Tibial nerve (tissue), 4 donors: ENCODE measurements at regions not wholly inside any gene's neighbourhood (a gene's known extent, or its start where the extent isn't known, plus 50 kb on each side); places are given as distances from the start of the nearest gene placed in this dataset.
"Not testable (repeated sequence)": the region's sequence is repeated elsewhere in the genome, so short reads cannot be mapped to it uniquely, and the experiment has no call there.

Experiments
- DNase-seq, 2 donors: peaks; one replicate each; pipeline ENCODE4 v3.0.0-alpha.2; 2019; ENCODE audit warnings: low spot score in 2 of 2
- H3K27ac ChIP-seq, 4 donors: fragments of 200-600 bp; sonication (generic) in 3 of 4; one replicate each; pipeline ENCODE4 v1.5.1; 2017 to 2019; ENCODE audit warnings: mild to moderate bottlenecking in 1 of 4
- H3K27me3 ChIP-seq, 2 donors: fragments of 200-600 bp; sonication (generic) in 1 of 2; one replicate each; pipeline versions ENCODE4 v1.5.1 to v1.6.0; 2017 to 2019
- H3K36me3 ChIP-seq, 3 donors: fragments of 200-600 bp; sonication (generic); one replicate each; pipeline ENCODE4 v1.5.1; 2018 to 2019
- H3K4me1 ChIP-seq, 4 donors: fragments of 200-600 bp; sonication (generic) in 3 of 4; one replicate each; pipeline ENCODE4 v1.5.1; 2017 to 2019
- H3K4me3 ChIP-seq, 4 donors: fragments of 200-600 bp; sonication (generic) in 3 of 4; one replicate each; pipeline ENCODE4 v1.5.1; 2017 to 2019; ENCODE audit warnings: mild to moderate bottlenecking in 1 of 4, moderate library complexity in 1 of 4
- H3K9me3 ChIP-seq, 4 donors: fragments of 200-600 bp; sonication (generic) in 3 of 4; one replicate each; pipeline ENCODE4 v1.5.1; 2017 to 2019
- WGBS, 2 donors: methylation state at CpG; one replicate each; pipeline ENCODE4 v1.1.5; 2018; 5-methylcytosine and 5-hydroxymethylcytosine counted together

DNA sequence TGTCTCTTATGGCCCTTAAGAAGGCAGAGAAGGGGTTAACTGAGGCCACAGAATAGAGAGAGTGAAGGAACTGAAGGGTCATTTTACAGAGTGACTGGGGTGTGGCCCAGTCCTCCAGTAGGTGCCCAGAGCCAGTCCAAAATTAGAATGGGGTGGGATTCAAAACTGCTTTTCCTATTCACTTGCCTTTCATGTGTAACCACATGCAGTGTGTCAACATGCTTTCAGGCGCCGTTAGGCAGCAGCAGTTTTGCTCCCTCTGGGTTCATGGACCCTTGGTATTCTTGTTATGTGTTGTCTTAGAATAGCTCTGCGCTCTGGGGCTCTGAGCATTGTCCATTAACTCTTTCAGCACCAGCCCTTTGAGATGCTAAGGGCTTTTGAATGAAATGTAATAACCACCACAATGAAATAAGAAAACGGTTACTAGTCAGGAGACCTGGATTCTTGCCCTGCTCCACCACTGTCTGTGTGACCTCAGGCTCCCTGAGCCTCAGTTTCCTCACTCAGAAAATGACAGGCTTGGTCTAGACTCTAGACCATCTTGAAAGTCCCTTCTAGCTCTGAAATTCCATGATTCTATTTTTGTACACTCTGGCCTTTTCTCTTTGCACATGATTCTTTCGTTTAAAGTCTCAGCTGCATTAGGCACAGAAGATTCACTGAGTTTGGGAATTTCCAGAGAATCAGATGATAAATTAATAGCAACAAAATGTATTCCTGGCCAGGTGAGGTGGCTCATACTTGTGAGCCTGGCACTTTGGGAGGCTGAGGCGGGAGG lies 123.0 kb downstream of the SRGAP2 start:
- not testable (repeated sequence) for H3K27ac ChIP-seq, H3K4me1 ChIP-seq, H3K36me3 ChIP-seq, H3K4me3 ChIP-seq, H3K27me3 ChIP-seq, H3K9me3 ChIP-seq, DNase-seq
- 50 to 58% methylated on average over 2 of the region's 6 CpGs for WGBS, 2 donors

DNA sequence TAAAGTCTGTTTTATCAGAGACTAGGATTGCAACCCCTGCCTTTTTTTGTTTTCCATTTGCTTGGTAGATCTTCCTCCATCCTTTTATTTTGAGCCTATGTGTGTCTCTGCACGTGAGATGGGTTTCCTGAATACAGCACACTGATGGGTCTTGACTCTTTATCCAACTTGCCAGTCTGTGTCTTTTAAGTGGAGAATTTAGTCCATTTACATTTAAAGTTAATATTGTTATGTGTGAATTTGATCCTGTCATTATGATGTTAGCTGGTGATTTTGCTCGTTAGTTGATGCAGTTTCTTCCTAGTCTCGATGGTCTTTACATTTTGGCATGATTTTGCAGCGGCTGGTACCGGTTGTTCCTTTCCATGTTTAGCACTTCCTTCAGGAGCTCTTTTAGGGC lies 128.3 kb downstream of the SRGAP2 start:
- not testable (repeated sequence) for H3K36me3 ChIP-seq, H3K4me3 ChIP-seq, DNase-seq, H3K4me1 ChIP-seq, H3K27me3 ChIP-seq, H3K9me3 ChIP-seq, H3K27ac ChIP-seq
- 100% methylated on average over 1 of the region's 5 CpGs for WGBS, 2 donors

DNA sequence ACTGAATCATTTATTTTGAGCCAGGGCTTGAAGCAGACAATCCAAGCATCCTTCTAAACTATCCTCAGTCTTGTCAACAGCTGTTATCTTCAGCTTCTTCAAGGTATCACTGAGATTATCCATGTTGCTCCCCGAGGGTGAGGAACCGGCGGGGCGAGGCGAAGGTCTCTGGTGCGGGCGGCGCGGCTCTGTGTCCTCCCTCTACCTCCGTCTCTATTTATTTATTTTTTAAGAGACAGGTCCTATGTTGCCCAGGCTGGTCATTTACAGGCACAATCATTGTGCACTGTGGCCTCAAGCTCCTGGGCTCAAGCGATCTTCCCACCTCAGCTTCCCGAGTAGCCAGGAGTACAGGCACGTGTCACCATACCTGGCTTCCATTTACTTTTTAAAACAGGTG lies 130.0 kb downstream of the SRGAP2 start:
- not testable (repeated sequence) for DNase-seq, H3K27me3 ChIP-seq, H3K36me3 ChIP-seq, H3K9me3 ChIP-seq, H3K4me1 ChIP-seq, H3K4me3 ChIP-seq, H3K27ac ChIP-seq
- WGBS, 2 donors, result 98% methylated on average over 10 of the region's 13 CpGs; no CpG with 5 or more reads in 1 of the 2 donors

DNA sequence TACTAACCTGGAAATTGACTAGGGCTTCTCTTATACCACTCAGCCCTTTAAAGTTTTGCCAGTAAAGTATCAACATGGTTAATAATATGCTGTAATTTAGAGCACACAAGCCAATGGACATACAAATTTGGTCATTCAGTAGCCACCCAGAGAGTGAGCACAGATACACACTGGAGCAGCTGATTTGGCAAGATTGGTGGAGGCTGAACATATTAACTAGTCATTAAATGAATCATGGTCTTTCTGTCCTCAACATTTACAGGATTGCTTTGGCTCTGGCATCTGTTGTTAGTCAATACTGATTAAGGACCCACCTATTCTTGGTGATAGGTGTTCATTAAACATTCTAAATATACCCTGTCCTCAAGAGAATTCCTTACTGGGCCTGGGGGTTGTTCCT lies 130.6 kb downstream of the SRGAP2 start:
- H3K27me3 ChIP-seq, H3K27ac ChIP-seq, H3K9me3 ChIP-seq, H3K36me3 ChIP-seq, H3K4me3 ChIP-seq, DNase-seq, H3K4me1 ChIP-seq: not testable (repeated sequence)

DNA sequence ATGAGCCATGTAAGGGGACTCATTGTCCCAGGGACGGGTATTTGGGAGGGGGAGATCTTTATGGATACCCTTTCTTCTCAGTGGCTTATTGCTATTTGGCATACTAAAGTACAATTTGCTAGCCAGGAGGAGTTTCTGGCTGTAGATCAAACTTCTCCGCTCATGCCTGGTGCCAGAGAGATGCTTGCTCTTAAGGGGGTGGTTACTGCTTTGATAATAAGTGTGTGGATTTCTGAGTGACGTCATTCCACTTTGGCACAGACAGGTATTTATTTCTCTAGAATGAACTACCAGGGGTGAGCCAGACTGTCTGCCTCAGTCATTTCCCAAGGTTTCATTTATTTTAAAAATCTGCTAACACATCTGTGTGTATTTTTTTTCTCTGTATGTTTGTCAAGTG lies 131.1 kb downstream of the SRGAP2 start:
- H3K27me3 ChIP-seq, H3K36me3 ChIP-seq, DNase-seq, H3K9me3 ChIP-seq, H3K4me1 ChIP-seq, H3K27ac ChIP-seq, H3K4me3 ChIP-seq: not testable (repeated sequence)
- WGBS, 2 donors, result 45 to 52% methylated on average over 3 of the region's 3 CpGs

DNA sequence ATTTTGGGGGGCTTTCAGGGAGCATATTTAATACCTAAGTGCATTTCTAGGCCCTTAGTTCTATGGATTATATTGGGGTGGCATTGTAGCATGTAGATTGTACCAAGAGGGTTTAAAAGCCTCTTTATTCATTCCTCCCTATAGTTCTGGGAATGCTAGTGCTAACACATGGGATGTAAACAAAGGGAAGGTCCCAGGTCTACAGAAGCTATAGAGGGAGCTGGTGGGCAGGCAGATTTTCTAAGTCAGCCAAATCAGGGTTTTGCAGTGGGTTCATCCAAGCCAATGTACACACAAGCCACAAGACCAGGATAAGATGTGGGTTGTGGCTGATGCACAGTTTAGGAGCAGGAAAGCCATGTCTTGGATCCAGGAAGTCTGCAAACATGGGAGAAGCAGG lies 131.8 kb downstream of the SRGAP2 start:
- not testable (repeated sequence) for H3K9me3 ChIP-seq, H3K4me1 ChIP-seq, H3K36me3 ChIP-seq, H3K4me3 ChIP-seq, DNase-seq, H3K27me3 ChIP-seq, H3K27ac ChIP-seq

DNA sequence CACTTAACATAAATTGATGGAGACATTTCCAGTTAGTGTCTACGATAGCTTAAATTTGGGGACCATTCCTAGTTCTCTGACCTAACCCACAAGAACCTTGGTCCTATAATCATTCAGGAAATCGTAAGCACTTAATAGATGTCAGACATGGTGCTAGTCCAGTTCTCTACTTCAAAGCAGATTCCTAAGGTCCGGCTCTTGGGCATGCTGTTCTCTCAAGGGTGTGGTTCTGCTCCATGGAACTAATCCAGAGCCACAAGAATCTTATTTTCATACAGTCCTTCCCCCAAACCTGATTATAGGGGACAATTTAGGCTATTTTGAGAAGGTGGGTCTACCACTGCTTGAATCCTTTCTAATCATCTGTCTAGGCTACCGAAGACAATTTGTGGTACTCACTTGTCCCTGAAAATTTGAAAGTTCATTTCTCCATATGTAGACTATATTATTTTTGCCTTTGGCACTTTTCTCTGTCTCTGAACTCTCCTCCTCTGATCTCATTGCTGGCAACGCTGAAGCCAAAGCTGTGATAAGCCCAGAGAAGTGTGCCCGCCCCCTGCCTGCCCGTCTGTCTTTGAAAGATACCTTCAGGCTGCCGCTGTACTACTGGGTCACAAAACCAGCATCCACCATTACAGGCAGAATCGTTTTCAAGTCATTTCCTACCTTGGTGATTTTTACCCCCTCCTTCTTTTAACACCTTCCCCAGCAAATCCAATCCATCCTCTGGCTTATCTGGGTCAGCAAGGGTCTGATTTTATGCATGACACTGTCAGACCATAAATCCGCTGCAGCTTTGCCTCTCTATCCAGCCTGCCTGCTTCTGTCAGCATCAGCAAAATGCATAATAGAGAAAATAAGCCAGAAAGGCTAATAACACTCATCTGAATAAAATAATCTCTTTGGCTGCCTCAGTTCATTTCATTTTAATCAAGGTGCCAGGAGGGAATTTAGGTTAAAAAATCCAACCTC lies 132.8 kb downstream of the SRGAP2 start:
- H3K9me3 ChIP-seq, DNase-seq, H3K27ac ChIP-seq, H3K4me3 ChIP-seq, H3K36me3 ChIP-seq, H3K27me3 ChIP-seq, H3K4me1 ChIP-seq: not testable (repeated sequence)
- 75 to 78% methylated on average over 2 to 3 of the region's 10 CpGs for WGBS, 2 donors

DNA sequence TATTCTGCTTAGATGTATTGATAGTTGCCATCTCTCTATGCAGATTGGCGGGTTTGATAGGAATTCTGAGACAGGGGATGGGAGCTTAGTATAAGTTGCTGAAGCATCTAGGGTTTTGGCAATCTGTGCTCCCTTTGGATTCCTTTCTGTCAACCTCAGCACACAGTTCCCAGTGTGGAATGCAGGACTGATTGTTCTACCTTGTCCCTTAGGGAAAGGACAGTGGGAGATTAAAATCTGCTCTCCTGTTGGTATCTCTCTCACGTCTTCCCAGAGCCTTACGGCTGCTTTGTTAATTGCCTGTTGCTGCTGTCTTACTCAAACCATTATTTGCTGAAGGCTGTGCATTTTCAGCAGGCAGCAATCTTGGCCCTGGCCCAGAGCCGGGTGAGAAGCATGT lies 133.3 kb upstream of the IKBKE start:
- not testable (repeated sequence) for H3K27me3 ChIP-seq, H3K9me3 ChIP-seq, H3K4me1 ChIP-seq, DNase-seq, H3K27ac ChIP-seq, H3K4me3 ChIP-seq, H3K36me3 ChIP-seq
- 90% methylated on average over 1 of the region's 4 CpGs for WGBS, 2 donors

DNA sequence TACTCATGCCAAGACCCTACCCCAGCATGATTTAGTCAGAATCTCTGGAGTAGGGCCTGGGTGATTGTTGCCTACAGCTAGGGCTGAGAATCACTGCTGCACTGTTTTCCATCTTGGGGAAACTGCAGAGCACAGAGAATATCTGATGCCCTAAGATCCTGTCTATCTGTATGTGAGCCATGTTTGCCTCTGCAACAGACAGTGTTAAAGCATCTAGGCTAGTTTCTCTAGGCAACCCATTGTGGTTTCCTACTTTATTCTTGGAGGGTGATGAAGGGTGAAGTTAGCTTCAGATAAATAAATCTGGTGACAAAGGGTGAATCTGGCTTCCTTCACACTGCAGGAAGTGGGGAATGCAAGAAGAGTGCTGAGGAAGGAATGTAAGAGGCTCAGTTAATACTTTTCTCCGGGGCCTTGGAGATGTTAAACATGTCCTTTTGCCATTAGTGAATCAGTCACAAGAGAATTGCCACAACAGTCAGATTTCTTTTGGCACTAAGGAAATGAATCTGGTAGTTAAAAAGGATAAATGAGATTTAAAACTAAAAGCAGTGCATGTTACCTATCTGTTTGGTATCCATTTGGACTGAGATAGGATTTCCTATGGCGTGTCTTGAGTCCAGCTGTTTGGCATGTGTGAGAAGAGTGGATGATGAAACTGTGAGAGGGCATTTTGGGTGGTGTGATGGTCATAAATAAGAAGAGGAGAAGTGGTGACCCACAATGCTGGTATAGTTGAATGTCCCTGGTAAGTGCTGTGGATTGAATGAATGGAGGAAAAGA lies 119.6 kb upstream of the IKBKE start:
- H3K4me3 ChIP-seq, H3K36me3 ChIP-seq, DNase-seq, H3K27me3 ChIP-seq, H3K4me1 ChIP-seq, H3K9me3 ChIP-seq, H3K27ac ChIP-seq: not testable (repeated sequence)
- WGBS, 2 donors, result 55 to 61% methylated on average over 2 of the region's 2 CpGs

DNA sequence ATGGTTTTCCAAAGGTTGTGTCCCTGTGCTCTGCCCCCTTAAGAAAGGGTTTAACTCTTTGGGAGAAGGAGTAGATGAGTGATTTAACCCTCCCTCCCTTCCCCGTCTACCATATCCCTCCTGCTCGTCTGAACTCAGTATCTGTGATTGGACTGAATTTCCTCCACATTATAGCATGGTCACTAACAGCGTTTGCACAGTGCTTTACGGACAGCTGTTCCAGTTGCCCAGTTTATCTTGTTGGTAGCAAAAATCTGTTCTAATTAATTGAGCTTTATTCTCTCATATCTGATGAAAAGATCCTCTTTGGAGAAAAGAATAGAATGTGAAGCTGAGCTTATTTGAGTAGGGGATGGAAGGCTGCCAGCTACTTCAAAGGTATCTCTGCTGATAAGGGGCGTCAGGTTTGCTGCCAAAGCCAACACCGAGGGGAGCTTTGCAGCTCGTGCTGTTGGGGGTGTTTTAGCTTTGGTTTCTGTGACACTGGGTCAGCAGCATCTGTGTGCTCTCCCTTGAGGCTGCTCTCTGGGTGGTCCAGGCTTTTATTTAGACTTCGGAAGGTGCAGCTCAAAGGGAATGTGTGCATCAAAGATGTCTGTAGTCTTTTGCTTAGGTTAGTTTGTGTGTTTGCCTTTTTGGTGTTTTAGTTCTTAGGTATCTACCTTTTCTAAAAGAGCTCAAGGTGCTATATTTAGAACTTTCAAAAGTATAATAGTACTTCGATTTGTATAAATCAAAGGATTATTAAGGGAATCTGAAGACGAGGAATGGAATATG lies 118.8 kb upstream of the IKBKE start:
- not testable (repeated sequence) for H3K9me3 ChIP-seq, H3K27ac ChIP-seq, DNase-seq, H3K4me3 ChIP-seq, H3K36me3 ChIP-seq, H3K4me1 ChIP-seq, H3K27me3 ChIP-seq
- WGBS, 2 donors, result 69 to 90% methylated on average over 3 of the region's 10 CpGs

DNA sequence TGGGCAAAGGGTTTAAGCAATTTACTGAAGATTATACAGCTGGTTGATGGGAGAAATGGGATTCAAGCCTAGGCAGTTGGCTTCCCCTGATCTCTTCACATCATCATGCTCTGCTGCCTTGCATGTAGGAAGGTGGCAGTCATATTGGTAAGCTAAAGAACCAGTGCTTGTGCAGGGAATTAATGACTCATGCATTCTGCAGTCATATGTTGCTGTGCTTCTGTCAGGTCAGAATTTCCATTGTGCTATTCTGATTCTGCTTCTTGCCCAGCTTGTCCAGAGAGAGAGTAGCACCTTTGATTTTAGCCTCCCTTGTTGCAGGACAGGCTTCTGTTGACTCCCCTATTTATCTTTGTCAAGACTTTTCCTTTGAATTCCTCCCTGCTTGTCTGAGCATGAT lies 114.0 kb upstream of the IKBKE start:
- H3K4me1 ChIP-seq, DNase-seq, H3K27ac ChIP-seq, H3K27me3 ChIP-seq, H3K9me3 ChIP-seq, H3K36me3 ChIP-seq, H3K4me3 ChIP-seq: not testable (repeated sequence)

DNA sequence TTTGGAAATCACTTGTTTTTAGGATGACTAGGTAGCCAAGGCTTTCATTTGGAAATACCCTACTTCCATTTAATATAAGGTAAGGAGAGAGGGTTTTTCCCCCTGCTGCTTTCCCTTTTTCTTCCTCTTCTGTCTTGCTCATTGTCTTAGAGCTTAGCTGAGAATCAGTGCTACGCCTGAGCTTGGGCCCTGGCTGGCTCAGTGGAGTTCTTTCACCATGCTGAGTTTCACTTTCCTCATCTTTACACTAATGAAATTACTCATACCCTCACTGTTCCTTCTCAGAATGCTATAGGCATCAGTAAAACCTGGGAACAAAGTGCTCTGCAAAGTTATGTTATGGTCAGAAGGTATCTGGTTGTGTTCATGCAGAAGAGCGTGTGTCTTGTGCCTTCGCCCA lies 112.3 kb upstream of the IKBKE start:
- H3K4me3 ChIP-seq, H3K36me3 ChIP-seq, H3K9me3 ChIP-seq, DNase-seq, H3K27ac ChIP-seq, H3K4me1 ChIP-seq, H3K27me3 ChIP-seq: not testable (repeated sequence)
- WGBS, 2 donors, result 86 to 91% methylated on average over 1 to 3 of the region's 3 CpGs

DNA sequence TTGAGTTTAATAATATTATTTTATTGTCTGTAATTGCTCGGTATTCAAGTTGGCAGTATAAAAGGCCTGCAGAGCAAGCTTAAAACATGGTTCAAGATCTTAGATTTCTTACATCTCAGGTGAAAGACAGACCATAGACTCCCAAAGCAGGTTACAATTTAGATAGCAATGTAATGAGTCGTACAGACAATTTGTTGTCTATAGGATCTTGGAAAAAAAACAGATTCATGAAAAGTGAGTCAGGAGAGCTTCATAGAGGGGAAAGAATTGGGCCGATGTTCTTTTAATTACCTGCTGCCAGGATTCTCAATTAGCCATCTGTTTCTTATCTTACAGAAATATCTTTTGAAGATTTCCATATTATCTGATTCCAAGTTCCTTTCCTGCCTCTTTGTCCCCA lies 111.5 kb upstream of the IKBKE start:
- H3K4me1 ChIP-seq, H3K27ac ChIP-seq, H3K9me3 ChIP-seq, DNase-seq, H3K27me3 ChIP-seq, H3K36me3 ChIP-seq, H3K4me3 ChIP-seq: not testable (repeated sequence)
- 77 to 91% methylated on average over 2 of the region's 3 CpGs for WGBS, 2 donors
